ENCODE measurements at regions not wholly inside any gene's neighbourhood (a gene's known extent, or its start where the extent isn't known, plus 50 kb on each side); places are given as distances from the start of the nearest gene placed in this dataset.

DNA sequence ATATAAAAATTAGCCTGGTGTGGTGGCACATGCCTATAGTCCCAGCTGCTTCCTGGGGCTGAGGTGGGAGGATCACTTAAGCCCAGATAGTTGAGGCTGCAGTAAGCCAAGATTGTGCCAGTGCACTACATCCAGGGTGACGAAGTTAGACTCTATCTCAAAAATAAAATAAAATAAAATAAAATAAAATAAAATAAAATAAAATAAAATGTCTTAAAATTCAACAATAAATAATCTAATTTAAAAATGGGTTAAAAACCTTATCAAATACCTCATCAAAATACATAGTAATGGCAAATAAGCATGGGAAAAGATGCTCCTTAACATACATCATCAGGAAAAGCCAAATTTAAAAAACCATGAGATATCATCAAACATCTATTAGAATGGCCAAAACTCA lies 760.2 kb upstream of the AGA start:
- no peaks in the 10 kb centered on the region for H3K27me3 ChIP-seq (replicated peaks; ENCODE audit: insufficient read depth, low read length)

DNA sequence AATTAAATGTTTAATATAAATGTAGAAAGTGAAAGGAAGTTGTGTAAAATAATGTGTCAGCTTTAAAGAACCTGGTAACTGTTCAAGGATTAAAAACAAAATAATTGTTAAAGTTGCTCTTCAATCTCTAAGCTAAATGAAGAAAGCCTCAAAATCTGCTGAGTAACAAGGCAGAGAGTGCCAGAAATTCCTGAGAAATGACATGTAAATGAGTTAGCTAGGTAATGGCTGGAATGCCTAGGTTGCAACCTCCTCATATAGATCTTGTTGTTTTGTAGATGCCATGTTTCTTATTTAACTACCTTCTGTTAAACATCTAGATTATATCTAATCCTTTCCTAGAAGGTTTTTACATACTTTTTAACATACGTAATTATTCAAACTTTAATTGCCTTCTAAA lies 763.6 kb upstream of the AGA start:
- Histone ChIP-seq H3K27me3 (replicated peaks; ENCODE audit: insufficient read depth, low read length) (no peaks in the 10 kb centered on the region), H3K4me1 (ENCODE audit: low read length) (no peaks in the 10 kb centered on the region), H3K36me3 (replicated peaks; ENCODE audit: insufficient read depth, low read length) (no peaks in the 10 kb centered on the region), H3K4me3 (ENCODE audit: low read length) (no peak overlapping the region), H3K9me3 (replicated peaks; ENCODE audit: insufficient read depth, low read length) (no peaks in the 10 kb centered on the region), H3K4me2 (ENCODE audit: low read depth, low read length) (no peak overlapping the region), H3K9ac (ENCODE audit: low read length) (no peak overlapping the region), H3K9me2 (replicated peaks; ENCODE audit: insufficient read depth, low read length) (no peaks in the 10 kb centered on the region), H3F3A (ENCODE audit: insufficient read depth, low read length) (no peaks in the 10 kb centered on the region), H3K79me2 (ENCODE audit: low read length) (no peaks in the 10 kb centered on the region), H3K27ac (ENCODE audit: low read length) (no peak overlapping the region), H4K20me1 (ENCODE audit: insufficient read depth, low read length) (no peaks in the 10 kb centered on the region), H2AFZ (ENCODE audit: low read length) (no peak overlapping the region)
- DNase-seq: no peak
- TF ChIP-seq EZH2phosphoT487 (IDR thresholded peaks at IDR 0.05; ENCODE audit: low read length) (no peak), EZH2 (optimal IDR thresholded peaks at IDR 0.05; ENCODE audit: low read depth, low read length) (no peak)
- TF ChIP-seq, protein P1, sequence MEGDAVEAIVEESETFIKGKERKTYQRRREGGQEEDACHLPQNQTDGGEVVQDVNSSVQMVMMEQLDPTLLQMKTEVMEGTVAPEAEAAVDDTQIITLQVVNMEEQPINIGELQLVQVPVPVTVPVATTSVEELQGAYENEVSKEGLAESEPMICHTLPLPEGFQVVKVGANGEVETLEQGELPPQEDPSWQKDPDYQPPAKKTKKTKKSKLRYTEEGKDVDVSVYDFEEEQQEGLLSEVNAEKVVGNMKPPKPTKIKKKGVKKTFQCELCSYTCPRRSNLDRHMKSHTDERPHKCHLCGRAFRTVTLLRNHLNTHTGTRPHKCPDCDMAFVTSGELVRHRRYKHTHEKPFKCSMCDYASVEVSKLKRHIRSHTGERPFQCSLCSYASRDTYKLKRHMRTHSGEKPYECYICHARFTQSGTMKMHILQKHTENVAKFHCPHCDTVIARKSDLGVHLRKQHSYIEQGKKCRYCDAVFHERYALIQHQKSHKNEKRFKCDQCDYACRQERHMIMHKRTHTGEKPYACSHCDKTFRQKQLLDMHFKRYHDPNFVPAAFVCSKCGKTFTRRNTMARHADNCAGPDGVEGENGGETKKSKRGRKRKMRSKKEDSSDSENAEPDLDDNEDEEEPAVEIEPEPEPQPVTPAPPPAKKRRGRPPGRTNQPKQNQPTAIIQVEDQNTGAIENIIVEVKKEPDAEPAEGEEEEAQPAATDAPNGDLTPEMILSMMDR (IDR thresholded peaks at IDR 0.05; ENCODE audit: low read length): no peak

More for the DNA sequence above, 760.2 kb upstream of the AGA start:
- Histone ChIP-seq H3K4me2 (ENCODE audit: low read depth, low read length) (no peak overlapping the region), H3F3A (ENCODE audit: insufficient read depth, low read length) (no peaks in the 10 kb centered on the region), H3K27ac (ENCODE audit: low read length) (no peak overlapping the region), H3K79me2 (ENCODE audit: low read length) (no peaks in the 10 kb centered on the region), H3K4me3 (ENCODE audit: low read length) (no peak overlapping the region), H3K4me1 (ENCODE audit: low read length) (no peaks in the 10 kb centered on the region), H3K9me2 (replicated peaks; ENCODE audit: insufficient read depth, low read length) (no peaks in the 10 kb centered on the region), H4K20me1 (ENCODE audit: insufficient read depth, low read length) (no peaks in the 10 kb centered on the region), H3K9ac (ENCODE audit: low read length) (no peak overlapping the region), H3K36me3 (replicated peaks; ENCODE audit: insufficient read depth, low read length) (no peaks in the 10 kb centered on the region), H2AFZ (ENCODE audit: low read length) (no peak overlapping the region), H3K9me3 (replicated peaks; ENCODE audit: insufficient read depth, low read length) (no peaks in the 10 kb centered on the region)
- no peak for DNase-seq
- TF ChIP-seq EZH2phosphoT487 (IDR thresholded peaks at IDR 0.05; ENCODE audit: low read length): no peak
- TF ChIP-seq EZH2 (optimal IDR thresholded peaks at IDR 0.05; ENCODE audit: low read depth, low read length): no peak
- TF ChIP-seq, protein P1 (IDR thresholded peaks at IDR 0.05; ENCODE audit: low read length): no peak

DNA sequence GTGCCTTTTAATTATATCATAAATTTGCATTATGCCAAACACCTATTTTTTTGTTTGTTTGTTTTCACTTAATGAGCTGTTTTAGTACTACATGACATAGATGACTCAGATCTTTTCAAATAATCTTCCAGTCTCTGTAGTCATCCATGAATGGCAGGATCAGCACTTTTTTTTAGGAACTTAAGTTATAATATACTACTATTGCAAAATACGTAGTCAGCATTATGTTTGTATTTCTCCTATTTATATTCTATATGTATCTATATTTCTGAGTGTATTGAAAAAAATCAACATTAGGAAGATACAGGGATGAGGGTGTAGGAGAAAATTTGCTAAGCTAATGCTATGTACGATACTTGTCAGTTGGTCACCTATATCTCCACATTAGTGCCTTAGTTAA lies 773.1 kb upstream of the AGA start:
- no peaks in the 10 kb centered on the region for H3K79me2 ChIP-seq (ENCODE audit: low read length)
- no peaks in the 10 kb centered on the region for H3K9me2 ChIP-seq (replicated peaks; ENCODE audit: insufficient read depth, low read length)
- no peaks in the 10 kb centered on the region for H3K4me1 ChIP-seq (ENCODE audit: low read length)
- H2AFZ ChIP-seq (ENCODE audit: low read length): no peak overlapping the region
- no peak overlapping the region for H3K4me3 ChIP-seq (ENCODE audit: low read length)
- no peaks in the 10 kb centered on the region for H3K9me3 ChIP-seq (replicated peaks; ENCODE audit: insufficient read depth, low read length)
- no peak overlapping the region for H3K4me2 ChIP-seq (ENCODE audit: low read depth, low read length)
- no peaks in the 10 kb centered on the region for H3F3A ChIP-seq (ENCODE audit: insufficient read depth, low read length)
- H4K20me1 ChIP-seq (ENCODE audit: insufficient read depth, low read length): no peaks in the 10 kb centered on the region
- H3K27ac ChIP-seq (ENCODE audit: low read length): no peak overlapping the region
- TF ChIP-seq EZH2phosphoT487 (IDR thresholded peaks at IDR 0.05; ENCODE audit: low read length): no peak
- TF ChIP-seq, protein P1 (IDR thresholded peaks at IDR 0.05; ENCODE audit: low read length): no peak
- no peak for TF ChIP-seq EZH2 (optimal IDR thresholded peaks at IDR 0.05; ENCODE audit: low read depth, low read length)
- H3K9ac ChIP-seq (ENCODE audit: low read length): no peak overlapping the region
- no peaks in the 10 kb centered on the region for H3K27me3 ChIP-seq (replicated peaks; ENCODE audit: insufficient read depth, low read length)
- no peaks in the 10 kb centered on the region for H3K36me3 ChIP-seq (replicated peaks; ENCODE audit: insufficient read depth, low read length)
- no peak for DNase-seq

Measured in MM.1S (cell line).